GM21360 (cell line): ENCODE measurements at regions not wholly inside any gene's neighbourhood (a gene's known extent, or its start where the extent isn't known, plus 50 kb on each side); places are given as distances from the start of the nearest gene placed in this dataset.
A peak's percentile ranks its signal among the peaks of the same experiment; 100 is the strongest.

Source experiments
- ATAC-seq: cut with Tn5 transposase; IDR thresholded peaks from one replicate; pipeline ENCODE4 v1.9.1; 2021; ENCODE audit warnings: mild to moderate bottlenecking, moderate library complexity; ENCODE audit not compliant: unreplicated experiment

- no peak for ATAC-seq
These were observed 188.6 kb downstream of the TMEM182 start for GRCh38 chr2:102950371-102950946.

DNA sequence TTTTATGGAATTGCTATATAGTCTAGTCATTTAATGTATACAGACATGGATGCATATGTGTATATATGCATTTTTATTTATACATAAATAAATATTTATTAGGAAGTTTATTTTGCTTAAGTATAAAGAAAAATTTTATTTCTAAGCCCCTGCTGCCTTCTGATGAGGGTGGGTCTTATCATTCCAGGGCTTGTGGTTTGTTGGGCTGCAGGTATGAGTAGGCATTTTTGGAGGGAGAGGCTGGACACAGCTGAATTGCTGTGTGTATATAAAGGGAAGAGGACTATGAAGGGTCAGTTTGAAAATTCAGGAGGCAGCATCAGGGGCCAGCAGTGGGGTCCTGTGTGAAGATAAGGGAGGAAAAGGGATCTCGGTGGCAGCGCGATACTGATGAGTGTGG lies 189.4 kb downstream of the TMEM182 start:
- no peak for ATAC-seq

- ATAC-seq = no peak
These were observed 205.6 kb downstream of the TMEM182 start for GRCh38 chr2:102967451-102967850.

DNA sequence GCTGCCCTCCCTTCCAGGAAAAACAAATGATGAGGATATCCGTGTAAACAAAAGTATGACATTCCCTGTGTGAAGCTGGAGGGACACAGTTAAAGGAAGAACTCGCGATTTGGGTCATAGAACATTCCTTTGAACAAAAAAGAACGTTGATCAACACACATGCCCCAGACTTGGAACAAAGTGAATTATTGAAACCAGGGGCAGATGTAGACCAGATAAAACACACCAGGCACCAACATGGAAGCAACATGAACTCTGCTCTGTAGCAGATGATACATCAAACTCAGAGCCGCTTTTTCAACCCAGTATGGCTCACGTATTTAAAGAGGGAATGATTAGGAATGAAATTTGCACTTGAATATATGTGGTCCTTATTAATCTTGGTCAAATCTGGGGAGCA lies 206.5 kb downstream of the TMEM182 start:
- no peak for ATAC-seq

DNA sequence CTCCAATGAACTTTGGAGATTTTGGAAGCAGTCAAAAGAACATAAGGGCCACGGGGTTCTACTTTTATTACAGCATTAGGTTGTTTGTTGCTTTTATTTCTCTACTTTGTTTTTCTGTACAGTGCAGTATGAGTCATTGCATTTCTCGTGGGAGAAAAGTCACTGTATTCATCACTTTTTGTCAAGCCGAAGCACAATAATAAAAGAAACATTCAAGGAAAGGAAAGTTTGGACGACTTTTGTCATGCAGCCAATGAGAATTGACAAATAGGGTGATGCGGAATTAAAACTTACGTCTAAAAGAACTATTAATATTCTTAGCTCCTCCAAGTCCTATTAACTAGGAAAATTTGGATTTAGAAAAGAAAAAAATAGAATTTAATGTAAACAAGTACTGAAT lies 209.9 kb downstream of the TMEM182 start:
- no peak for ATAC-seq

- ATAC-seq = peak; percentile 59
These were observed 214.5 kb downstream of the TMEM182 start for GRCh38 chr2:102975996-102976975.

- ATAC-seq = no peak
These were observed 215.7 kb downstream of the TMEM182 start for GRCh38 chr2:102977426-102978090.

DNA sequence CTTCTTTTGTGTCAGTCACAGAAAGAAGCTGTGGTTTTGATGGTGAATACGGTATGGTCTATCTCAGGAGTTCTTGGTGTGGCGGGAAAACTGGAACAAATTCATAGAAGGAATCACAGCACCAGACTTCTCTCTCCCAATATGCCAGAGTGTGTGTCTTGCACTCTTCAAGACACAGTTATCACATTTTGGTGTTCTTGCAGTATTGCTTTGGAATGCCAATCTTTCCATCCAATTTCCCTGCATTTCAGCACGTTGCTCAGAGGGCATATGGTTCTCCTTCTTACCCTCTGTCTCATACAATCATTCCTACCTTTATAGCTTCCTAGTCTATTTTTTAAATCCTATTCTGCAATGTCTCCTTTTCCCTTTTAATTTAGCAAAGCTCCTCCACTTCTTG lies 216.3 kb downstream of the TMEM182 start:
- no peak for ATAC-seq

GRCh38 chr2:102979429-102979828 lies 217.6 kb downstream of the TMEM182 start:
- ATAC-seq = no peak

DNA sequence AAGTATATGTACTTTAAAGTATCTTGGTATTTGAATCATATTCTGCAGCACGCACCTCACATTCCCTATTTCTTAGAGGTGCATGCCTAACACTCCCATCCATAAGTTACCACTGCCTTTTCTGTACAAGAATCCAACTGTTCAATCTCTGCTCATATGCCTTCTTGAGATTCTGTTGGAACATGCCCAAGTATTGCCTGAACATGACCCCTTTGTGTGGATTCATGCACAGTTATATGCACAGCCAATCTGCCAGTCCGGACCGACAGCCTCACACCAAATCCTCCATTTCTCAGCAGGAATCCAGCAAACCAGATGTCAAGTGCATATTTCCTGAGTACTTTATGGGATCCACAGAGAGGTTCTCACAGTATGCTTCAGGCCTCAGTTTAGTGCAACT lies 222.0 kb downstream of the TMEM182 start:
- ATAC-seq = no peak

GRCh38 chr2:102986826-102987490 lies 225.1 kb downstream of the TMEM182 start:
- ATAC-seq = no peak

GRCh38 chr2:102992607-102993006 lies 230.8 kb downstream of the TMEM182 start:
- no peak for ATAC-seq

DNA sequence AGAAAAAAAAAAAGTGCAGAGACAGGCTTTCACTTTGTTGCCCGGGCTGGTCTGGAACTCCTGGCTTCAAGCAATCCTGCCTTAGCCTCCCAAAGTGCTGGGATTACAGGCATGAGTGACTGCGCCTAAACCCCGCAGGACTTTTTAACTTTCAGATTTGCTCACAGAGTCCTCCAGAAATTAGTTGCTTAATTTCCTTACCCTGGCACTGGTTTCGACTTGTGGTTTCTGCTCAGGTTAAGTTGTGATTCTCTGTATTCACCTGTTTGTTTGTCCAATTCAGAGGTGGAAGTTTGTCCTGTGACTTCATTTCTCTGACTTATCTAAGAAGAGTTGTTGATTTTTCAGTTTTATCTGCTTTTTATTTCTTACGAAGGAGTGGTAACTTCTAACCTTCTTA lies 238.1 kb downstream of the TMEM182 start:
- no peak for ATAC-seq

DNA sequence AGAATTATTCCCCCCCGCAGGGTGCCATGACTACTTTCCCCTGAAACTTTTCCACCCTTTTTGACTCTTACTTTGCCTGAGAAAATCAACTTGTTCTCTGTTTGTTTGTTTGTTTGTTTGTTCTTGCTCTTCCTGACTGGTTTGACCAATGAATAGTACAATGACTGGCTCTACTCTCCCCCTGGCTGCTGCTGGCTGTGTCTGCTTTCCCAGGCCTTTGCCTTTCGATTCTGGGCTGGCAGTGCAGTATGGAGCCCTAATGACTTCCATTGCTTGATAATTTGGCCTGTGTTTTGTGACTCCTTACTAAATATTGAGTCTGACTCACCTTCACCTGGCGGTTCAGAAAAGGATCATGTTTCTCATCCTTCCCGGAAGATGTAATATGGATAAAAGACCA lies 241.1 kb downstream of the TMEM182 start:
- no peak for ATAC-seq

DNA sequence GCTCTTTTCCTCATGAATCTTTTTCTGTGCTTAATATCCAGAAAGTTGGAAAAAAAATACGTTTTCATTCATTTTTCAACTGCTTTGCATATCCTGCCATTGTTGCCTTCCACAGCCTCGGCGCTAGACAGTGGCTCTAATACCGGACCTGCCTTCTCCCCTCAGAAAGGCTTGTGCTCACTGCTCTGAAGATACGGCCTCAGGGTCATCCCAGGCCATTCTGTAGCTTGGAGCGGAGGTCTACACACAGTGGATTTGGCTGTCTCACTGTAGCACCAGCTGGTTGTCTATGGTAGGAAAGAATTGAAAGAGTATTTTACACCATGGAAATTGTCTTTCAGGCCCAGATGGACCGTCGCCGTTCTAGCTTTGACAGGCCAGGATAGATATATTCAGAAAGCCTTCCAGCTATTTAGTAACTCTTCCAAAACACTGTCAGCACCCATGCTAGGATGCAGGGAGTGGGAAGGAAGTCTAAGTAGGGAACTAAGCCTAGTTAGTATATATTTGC lies 242.0 kb downstream of the TMEM182 start:
- ATAC-seq = no peak

GRCh38 chr2:103004426-103004942 lies 242.7 kb downstream of the TMEM182 start:
- ATAC-seq = no peak

DNA sequence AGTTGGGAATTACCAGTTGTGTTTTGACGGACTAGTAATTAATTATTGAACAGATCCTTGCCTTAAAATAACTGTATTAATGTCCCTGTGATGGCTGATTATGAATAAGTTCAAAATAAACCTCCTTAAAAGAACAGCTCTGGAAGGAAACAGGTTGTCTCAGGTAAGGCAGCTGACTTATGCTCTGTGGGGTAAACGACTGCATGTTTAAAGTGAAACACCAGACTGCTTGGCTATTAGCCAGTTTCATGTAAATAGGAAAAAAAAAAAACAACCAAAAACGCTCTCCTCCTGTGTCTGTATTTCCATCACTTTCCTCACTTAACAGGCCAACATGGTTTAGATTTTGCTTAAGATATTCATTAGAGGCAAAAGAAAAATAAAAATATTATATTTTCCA lies 243.6 kb downstream of the TMEM182 start:
- ATAC-seq = no peak

- no peak for ATAC-seq
These were observed 245.3 kb downstream of the TMEM182 start for GRCh38 chr2:103007086-103007485.

DNA sequence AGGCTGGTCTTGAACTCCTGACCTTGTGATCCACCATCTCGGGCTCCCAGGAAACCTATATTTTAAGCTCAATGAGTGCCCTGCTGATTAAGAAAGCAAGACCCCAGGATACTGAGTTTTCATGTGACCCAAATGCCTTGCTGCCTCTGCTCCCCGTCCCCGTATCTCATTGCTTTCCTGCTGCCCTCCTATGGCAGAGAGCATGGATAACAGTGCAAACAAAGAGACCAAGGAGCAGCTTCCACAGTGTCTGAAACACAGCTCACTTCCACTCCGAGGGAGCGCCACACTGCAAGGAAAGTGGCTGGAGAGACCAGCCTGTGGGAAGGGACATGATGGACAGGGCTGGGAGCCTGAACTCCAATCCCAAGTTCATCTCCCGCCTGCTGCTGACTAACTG lies 246.8 kb downstream of the TMEM182 start:
- ATAC-seq = no peak

DNA sequence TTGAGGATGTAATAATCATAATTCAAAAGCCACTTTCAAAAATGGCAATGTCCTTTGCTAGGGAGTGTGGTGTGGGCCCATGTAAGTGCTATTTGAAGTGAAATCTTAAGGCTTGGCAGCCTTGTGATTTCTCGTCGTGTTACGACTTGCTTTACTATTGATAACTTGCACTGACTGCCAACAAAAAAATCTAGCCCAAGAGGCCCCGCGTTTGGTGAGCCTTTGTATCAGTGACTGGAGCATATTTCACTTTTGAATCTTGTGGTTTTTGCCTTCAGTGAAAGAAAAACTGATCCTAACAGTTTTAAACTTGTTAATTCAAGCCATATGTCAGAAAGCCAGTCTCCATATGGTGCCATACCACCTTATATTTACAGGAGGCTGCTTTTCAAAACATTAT lies 248.0 kb downstream of the TMEM182 start:
- no peak for ATAC-seq

GRCh38 chr2:103010306-103010705 lies 248.5 kb downstream of the TMEM182 start:
- ATAC-seq = no peak
